GM19452 (cell line): ENCODE measurements at regions not wholly inside any gene's neighbourhood (a gene's known extent, or its start where the extent isn't known, plus 50 kb on each side); places are given as distances from the start of the nearest gene placed in this dataset.
A peak's percentile ranks its signal among the peaks of the same experiment; 100 is the strongest.
"Not testable (repeated sequence)": the region's sequence is repeated elsewhere in the genome, so short reads cannot be mapped to it uniquely, and the experiment has no call there.

Experiments used
- ATAC-seq: cut with Tn5 transposase; IDR thresholded peaks from one replicate; pipeline ENCODE4 v1.9.1; 2021; ENCODE audit not compliant: unreplicated experiment

GRCh38 chr3:6723205-6723604 is 137.7 kb upstream of the GRM7 start:
- ATAC-seq = no peak

DNA sequence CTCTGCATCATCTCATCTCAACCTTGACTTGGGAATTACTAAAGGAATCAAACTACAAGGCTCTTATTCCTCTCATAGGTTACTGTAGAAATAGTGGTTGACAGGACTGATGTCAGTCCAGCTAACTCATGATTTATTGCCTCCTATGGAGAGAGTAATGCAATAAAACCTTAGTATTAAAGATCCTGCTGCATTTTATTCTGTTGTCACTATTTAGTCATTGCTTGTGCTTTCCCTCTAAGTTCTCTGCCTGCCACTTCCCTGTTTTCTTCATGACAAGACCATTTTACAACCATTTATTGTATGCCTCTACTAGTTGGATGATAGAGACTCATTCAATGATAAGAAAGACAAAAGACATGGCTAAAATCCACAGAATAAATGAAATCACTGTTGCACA is 134.1 kb upstream of the GRM7 start:
- no peak for ATAC-seq

- no peak for ATAC-seq
These were observed 128.1 kb upstream of the GRM7 start for GRCh38 chr3:6732807-6733206.

GRCh38 chr3:6733699-6734394 is 127.1 kb upstream of the GRM7 start:
- ATAC-seq = no peak

DNA sequence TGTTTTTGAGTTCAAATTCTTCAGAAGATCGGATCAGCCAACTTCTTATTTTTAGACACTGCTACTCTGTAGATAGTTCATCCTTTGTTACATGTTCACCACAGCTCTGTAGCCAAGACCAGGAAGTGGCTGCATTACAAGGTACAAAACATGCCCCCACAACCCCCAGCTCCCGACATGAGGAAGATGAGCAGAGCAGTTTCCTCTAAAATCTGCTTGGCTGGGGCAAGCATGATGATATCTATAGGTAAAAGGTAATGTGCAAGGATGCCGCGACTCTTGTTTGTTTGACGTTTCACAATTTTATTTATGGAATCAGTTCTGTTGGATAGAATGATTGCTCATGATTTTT is 126.5 kb upstream of the GRM7 start:
- ATAC-seq = no peak

DNA sequence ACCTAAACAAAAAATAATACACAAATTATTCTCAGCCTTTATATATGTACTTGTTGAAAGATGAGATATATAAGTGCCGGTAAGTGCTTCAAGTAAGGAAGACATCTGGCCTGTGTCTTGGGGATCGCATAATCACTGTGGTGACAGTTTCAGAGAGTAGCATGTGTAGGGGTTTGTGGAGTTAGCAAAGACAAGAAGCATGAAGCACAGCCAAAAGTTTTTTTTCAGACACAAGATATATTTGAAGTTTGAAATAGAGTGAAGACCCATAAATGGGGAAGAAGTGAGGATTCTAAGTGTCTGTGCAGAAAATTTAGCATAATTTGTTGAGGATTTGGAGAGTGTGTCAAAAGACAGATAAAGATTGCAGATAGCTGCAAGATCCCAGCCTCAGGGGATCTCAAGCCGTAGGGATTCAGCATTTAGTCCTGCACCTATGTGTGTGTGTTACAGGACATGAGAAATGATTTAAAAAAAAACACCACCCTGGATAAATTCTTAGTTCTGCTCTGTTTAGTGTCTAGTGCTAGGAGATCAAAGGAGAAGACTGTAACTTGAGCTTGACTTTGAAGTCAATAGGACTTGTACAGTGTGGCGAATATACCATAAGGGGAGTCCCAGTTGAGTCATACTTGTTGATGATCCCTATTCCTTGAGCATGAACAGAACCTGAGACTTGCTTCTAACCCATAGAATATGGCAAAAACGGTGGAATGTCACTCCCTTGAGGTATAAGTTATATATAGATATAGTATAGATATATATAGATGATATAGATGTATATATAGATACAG is 123.9 kb upstream of the GRM7 start:
- no peak for ATAC-seq

- ATAC-seq = no peak
These were observed 123.3 kb upstream of the GRM7 start for GRCh38 chr3:6737630-6738029.

- no peak for ATAC-seq
These were observed 121.6 kb upstream of the GRM7 start for GRCh38 chr3:6739288-6739687.

DNA sequence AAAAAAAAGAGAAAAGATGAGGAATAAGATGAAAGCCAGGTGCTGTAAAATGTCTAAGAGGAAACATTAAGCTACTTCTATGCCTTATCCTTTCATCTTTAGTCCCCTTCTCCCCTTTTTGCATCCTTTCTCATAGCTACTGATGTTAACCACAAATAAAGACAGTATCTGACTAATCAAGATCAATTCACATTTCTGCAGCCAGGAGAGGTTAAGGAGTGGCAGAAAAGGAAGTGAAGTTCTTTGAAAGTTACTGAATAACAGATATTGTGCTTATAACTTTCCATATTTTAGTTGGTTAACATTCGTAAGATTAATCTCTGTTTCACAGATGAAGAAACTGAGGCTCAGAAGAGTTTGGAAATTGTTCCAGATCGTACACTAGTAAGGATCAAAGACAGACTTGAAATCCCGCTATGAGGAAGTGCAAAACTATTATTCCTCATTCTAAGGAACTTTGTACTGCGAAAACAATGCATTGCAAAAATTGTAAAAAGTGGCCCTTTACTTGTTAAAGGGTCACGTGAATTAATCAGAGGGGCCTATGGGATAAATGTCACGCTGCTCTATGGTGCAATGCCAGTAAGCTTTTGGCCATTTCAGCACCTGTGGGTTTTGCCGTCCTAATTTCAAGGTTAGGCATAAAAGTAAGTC is 117.7 kb upstream of the GRM7 start:
- no peak for ATAC-seq

- no peak for ATAC-seq
These were observed 114.5 kb upstream of the GRM7 start for GRCh38 chr3:6746443-6746842.

DNA sequence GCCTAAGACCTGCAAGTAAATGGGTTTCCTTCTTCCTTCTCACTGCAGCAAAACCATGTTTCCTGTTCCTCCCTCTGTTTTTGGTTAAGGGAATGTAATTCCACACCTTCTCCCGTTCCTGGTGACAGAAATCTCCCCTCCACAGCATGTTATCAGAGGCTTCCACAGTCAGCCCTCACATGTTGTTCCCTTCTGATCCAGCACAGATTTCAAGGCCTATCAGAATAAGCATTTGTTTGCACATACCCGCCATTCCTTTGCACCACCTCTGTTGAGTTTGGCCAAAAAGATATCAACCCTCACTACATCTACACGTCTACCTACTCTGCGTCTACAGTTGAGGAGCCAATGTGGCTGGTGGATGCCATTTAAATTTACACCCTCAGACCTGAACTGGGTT is 113.9 kb upstream of the GRM7 start:
- no peak for ATAC-seq

DNA sequence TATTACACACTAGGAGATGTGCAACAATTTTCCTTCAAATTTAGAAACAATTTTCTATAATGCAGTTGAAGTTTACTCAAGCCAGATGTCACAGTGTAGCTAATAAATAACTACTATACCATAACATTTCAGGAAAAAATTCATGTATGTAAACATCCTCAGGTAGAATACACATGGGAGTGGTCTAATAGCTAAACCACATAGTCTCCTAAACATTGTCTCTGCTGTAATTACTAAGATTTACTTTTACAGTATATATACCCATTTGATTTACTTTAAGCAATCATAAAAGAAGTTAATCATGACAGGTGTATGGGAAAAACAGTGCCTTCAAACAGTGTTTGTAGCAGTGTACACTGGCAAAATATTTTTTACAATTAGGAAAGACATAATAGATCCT is 110.1 kb upstream of the GRM7 start:
- no peak for ATAC-seq

GRCh38 chr3:6753536-6753935 is 107.4 kb upstream of the GRM7 start:
- ATAC-seq = no peak

GRCh38 chr3:6769532-6770396 is 91.2 kb upstream of the GRM7 start:
- ATAC-seq = not testable (repeated sequence)

GRCh38 chr3:6770397-6770690 is 90.6 kb upstream of the GRM7 start:
- ATAC-seq = no peak

GRCh38 chr3:6771171-6771570 is 89.7 kb upstream of the GRM7 start:
- ATAC-seq = no peak

DNA sequence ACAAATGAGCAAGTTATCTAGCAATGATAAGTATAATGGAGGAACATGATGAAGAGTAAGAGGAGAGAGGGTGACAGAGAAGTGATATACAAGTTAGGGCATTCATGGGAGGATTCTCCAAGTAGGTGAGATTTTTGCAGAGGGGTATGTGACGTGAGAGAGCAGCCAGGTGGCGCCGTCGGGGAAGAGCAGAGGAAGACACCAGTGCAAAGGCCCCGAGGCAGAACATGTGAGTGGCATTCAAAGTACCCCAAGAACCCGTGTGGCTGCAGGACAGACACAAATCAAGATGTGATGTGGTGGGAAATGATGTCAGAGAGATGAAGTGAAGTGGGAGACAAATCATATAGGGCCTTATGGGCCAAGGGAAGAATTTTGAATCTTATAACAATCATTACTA is 81.8 kb upstream of the GRM7 start:
- no peak for ATAC-seq

DNA sequence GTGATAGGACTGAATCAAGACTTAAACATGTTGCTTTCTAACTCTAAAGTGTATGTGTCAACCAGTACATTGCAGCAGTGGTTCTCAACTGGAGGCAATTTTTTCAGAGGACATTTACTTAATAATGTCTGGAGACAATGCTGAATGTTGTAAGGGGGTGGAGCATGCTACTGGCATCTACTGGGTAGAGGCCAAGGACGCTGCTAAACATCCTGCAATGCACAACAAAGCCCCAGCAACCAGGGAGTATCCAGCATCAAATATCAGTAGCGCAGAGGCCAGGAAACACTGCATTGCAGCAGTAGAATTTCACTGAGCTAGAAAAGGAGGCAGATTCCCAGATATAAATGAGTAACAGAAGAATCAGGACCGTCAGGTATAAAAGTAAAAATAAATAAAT is 79.8 kb upstream of the GRM7 start:
- ATAC-seq = no peak

- ATAC-seq = no peak
These were observed 75.2 kb upstream of the GRM7 start for GRCh38 chr3:6785726-6786125.

DNA sequence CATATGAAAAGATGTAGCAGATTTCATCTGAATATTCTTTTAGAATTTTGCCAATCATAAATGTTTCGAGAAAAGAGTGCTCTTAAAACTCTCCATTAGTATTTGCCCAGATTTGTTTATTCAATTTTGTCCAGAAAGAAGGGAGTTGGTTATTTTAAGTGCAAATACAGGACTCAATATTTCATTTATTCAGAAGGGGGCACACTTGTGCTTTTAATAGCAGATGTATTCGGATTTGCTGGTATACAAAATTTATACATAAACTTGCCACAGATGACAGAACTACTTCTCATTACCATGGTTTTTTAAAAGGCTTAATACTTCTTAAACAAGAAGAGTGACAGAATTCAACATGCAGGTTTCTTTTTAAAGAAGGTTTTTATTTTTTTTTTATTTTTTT is 69.8 kb upstream of the GRM7 start:
- no peak for ATAC-seq

GRCh38 chr3:6799264-6799915 is 61.5 kb upstream of the GRM7 start:
- peak; percentile 84 for ATAC-seq
